GM12878 (cell line): ENCODE measurements at regions not wholly inside any gene's neighbourhood (a gene's known extent, or its start where the extent isn't known, plus 50 kb on each side); places are given as distances from the start of the nearest gene placed in this dataset.

Experiments
- ATAC-seq: fragments of 200-7000 bp; cut with Tn5 transposase; 3 replicates; pipeline ENCODE4 v1.9.1; 2020; ENCODE audit warnings: mild to moderate bottlenecking, moderate library complexity
- BruUV-seq: library from RNA; stranded (reverse); fragments of 400-500 nt; replicated peaks from 2 replicates; lab custom pipeline; 2021; lab: Mats Ljungman, UMichigan
- CTCF ChIA-PET: fragments of 300-600 bp; sonication (Branson Sonifier 250); formaldehyde crosslinking; extraction: SDS; loops from one replicate; lab custom pipeline; 2021; ENCODE audit warnings: inconsistent platforms; lab: Yijun Ruan, JAX
- POLR2A ChIA-PET: fragments of 350-600 bp; formaldehyde crosslinking; extraction: SDS; loops from one replicate; lab custom pipeline; 2021; ENCODE audit warnings: inconsistent platforms; lab: Charles Lee
- RAD21 ChIA-PET: fragments of 300-600 bp; sonication (Branson Sonifier 250); formaldehyde crosslinking; loops from one replicate; lab custom pipeline; 2023; ENCODE audit warnings: antibody characterized with exemption; ENCODE audit not compliant: unreplicated experiment; lab: Charles Lee
- SMC1A ChIA-PET: fragments of 300-600 bp; sonication (Branson Sonifier 250); formaldehyde crosslinking; loops from one replicate; lab custom pipeline; 2023; ENCODE audit not compliant: unreplicated experiment, uncharacterized antibody; lab: Charles Lee
- DNase-seq: peaks from one replicate; pipeline ENCODE4 v3.0.0-alpha.2; 2011; ENCODE audit warnings: low read depth, low spot score
- FAIRE-seq: peaks from 3 replicates; lab custom pipeline; 2011; peaks lifted over from hg19 to GRCh38; lab: Jason Lieb, UNC
- H2AFZ ChIP-seq: 2 replicates; pipeline ENCODE4 v1.6.0; 2011; ENCODE audit warnings: low read depth, low read length, control low read depth; ENCODE audit not compliant: control insufficient read depth
- H3K27ac ChIP-seq: 2 replicates; pipeline ENCODE4 v1.5.1; 2011; ENCODE audit warnings: control low read depth; ENCODE audit not compliant: control insufficient read depth, insufficient read depth
- H3K27me3 ChIP-seq, 2 experiments: replicated peaks in 1 of 2; 2 replicates each; pipeline versions ENCODE4 v1.6.0 to v1.6.1; 2011; ENCODE audit warnings: low read length in 1 of 2; ENCODE audit not compliant: control insufficient read depth in 2 of 2, insufficient read depth in 2 of 2
- H3K36me3 ChIP-seq, 2 experiments: 2 replicates each; pipeline ENCODE4 v1.5.1; 2011; ENCODE audit warnings: low read length in 1 of 2; ENCODE audit not compliant: control insufficient read depth in 2 of 2, insufficient read depth in 2 of 2
- H3K4me1 ChIP-seq: 2 replicates; pipeline ENCODE4 v1.6.1; 2011; ENCODE audit warnings: mild to moderate bottlenecking, low read length, moderate library complexity, mixed read lengths; ENCODE audit not compliant: control insufficient read depth, insufficient read depth
- H3K4me2 ChIP-seq: 2 replicates; pipeline ENCODE4 v1.6.0; 2011; ENCODE audit warnings: control low read depth; ENCODE audit not compliant: control insufficient read depth, insufficient read depth
- H3K4me3 ChIP-seq: fragments of 200-600 bp; sonication (generic); 2 replicates; pipeline ENCODE4 v1.5.1; 2016
- H3K79me2 ChIP-seq: 2 replicates; pipeline ENCODE4 v1.6.0; 2011; ENCODE audit warnings: low read length; ENCODE audit not compliant: control insufficient read depth, insufficient read depth
- H3K9ac ChIP-seq: 2 replicates; pipeline ENCODE4 v1.8.0; 2011; ENCODE audit warnings: low read length, control low read depth, mixed read lengths; ENCODE audit not compliant: control insufficient read depth, insufficient read depth
- H3K9me3 ChIP-seq: replicated peaks from 3 replicates; pipeline ENCODE4 v1.5.1; 2011; ENCODE audit warnings: mild to moderate bottlenecking, low read length; ENCODE audit not compliant: control insufficient read depth, insufficient read depth
- H4K20me1 ChIP-seq: 2 replicates; pipeline ENCODE4 v1.6.0; 2011; ENCODE audit not compliant: control insufficient read depth, insufficient read depth
- BRCA1 ChIP-seq: IDR thresholded peaks from 2 replicates; pipeline ENCODE4 v1.6.1; 2011; ENCODE audit warnings: low read depth, low read length, improper control_type of control experiment
- CHD4 ChIP-seq: fragments of 200-600 bp; sonication (generic); IDR thresholded peaks from 2 replicates; pipeline ENCODE4 v1.6.1; 2016; ENCODE audit warnings: mild to moderate bottlenecking
- GATAD2B ChIP-seq: fragments of 450-650 bp; conservative IDR thresholded peaks from 2 replicates; pipeline ENCODE4 v1.6.1; 2017; ENCODE audit warnings: low read depth, mild to moderate bottlenecking, moderate library complexity
- IKZF1 ChIP-seq: fragments of 450-650 bp; conservative IDR thresholded peaks from 2 replicates; pipeline ENCODE4 v1.6.1; 2017; ENCODE audit warnings: antibody characterized with exemption, mild to moderate bottlenecking
- MEF2A ChIP-seq: IDR thresholded peaks from 2 replicates; pipeline ENCODE4 v1.6.1; 2011; ENCODE audit warnings: low read depth, mild to moderate bottlenecking, low read length, moderate library complexity; ENCODE audit not compliant: insufficient read depth
- SMAD1 ChIP-seq: fragments of 450-650 bp; IDR thresholded peaks from 2 replicates; pipeline ENCODE4 v1.6.1; 2018; ENCODE audit warnings: mild to moderate bottlenecking, low read depth; ENCODE audit not compliant: partially characterized antibody
- WGBS: methylation state at CpG from one replicate; pipeline ENCODE4 v1.1.6; 2016; ENCODE audit warnings: low lambda C conversion rate; ENCODE audit not compliant: insufficient replicate concordance, insufficient coverage; ENCODE audit errors: missing lambda C conversion rate; 5-methylcytosine and 5-hydroxymethylcytosine counted together
- in situ Hi-C: fragments of 300-500 bp; cut with MboI; formaldehyde crosslinking; loops from 9 replicates; pipeline ENCODE4 v1.14.3; 2018; ENCODE audit warnings: mixed read lengths
- intact Hi-C: fragments of 100-400 bp; cut with micrococcal nuclease; formaldehyde crosslinking; loops from one replicate; pipeline ENCODE4 v1.14.2; 2022; ENCODE audit not compliant: unreplicated experiment
- TF ChIP-seq, protein P1 (sequence below): fragments of 450-650 bp; IDR thresholded peaks from 2 replicates; pipeline ENCODE4 v1.6.1; 2017; ENCODE audit warnings: mild to moderate bottlenecking, moderate library complexity
- TF ChIP-seq, protein P2 (sequence below): fragments of 450-650 bp; IDR thresholded peaks from 2 replicates; pipeline ENCODE4 v1.6.1; 2017; ENCODE audit warnings: mild to moderate bottlenecking, low read depth, inconsistent platforms; ENCODE audit not compliant: poor library complexity, severe bottlenecking
- TF ChIP-seq, protein P3 (sequence below): fragments of 450-650 bp; IDR thresholded peaks from 2 replicates; pipeline ENCODE4 v1.6.1; 2017; ENCODE audit warnings: borderline replicate concordance
- TF ChIP-seq, protein P4 (sequence below): IDR thresholded peaks from 2 replicates; pipeline ENCODE4 v1.6.1; 2012; ENCODE audit warnings: low read depth, low read length, improper control_type of control experiment
- TF ChIP-seq, protein P5 (sequence below): fragments of 450-650 bp; IDR thresholded peaks from 2 replicates; pipeline ENCODE4 v1.6.1; 2018; ENCODE audit warnings: mild to moderate bottlenecking, low read depth, moderate library complexity; ENCODE audit not compliant: partially characterized antibody

DNA sequence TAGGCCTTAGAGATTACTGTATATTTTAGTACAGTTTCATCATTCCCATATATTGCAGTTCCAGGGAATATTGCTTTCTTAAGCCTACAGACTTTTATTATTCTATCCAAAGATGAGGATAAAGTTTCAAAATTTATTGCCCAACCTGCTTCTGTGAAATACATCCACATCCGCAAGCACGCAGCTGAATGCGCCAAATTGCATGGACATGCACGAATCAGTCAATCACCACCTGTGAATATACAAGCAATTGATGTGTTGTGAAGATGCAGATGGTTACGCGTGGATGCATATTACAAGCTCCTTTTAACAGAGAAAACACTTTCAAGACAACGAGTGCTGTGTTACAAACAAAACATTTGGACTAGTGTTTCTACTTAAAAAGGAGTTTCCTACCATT is 577.8 kb upstream of the PLXNA2 start (continued):
- TF ChIP-seq, protein P1, sequence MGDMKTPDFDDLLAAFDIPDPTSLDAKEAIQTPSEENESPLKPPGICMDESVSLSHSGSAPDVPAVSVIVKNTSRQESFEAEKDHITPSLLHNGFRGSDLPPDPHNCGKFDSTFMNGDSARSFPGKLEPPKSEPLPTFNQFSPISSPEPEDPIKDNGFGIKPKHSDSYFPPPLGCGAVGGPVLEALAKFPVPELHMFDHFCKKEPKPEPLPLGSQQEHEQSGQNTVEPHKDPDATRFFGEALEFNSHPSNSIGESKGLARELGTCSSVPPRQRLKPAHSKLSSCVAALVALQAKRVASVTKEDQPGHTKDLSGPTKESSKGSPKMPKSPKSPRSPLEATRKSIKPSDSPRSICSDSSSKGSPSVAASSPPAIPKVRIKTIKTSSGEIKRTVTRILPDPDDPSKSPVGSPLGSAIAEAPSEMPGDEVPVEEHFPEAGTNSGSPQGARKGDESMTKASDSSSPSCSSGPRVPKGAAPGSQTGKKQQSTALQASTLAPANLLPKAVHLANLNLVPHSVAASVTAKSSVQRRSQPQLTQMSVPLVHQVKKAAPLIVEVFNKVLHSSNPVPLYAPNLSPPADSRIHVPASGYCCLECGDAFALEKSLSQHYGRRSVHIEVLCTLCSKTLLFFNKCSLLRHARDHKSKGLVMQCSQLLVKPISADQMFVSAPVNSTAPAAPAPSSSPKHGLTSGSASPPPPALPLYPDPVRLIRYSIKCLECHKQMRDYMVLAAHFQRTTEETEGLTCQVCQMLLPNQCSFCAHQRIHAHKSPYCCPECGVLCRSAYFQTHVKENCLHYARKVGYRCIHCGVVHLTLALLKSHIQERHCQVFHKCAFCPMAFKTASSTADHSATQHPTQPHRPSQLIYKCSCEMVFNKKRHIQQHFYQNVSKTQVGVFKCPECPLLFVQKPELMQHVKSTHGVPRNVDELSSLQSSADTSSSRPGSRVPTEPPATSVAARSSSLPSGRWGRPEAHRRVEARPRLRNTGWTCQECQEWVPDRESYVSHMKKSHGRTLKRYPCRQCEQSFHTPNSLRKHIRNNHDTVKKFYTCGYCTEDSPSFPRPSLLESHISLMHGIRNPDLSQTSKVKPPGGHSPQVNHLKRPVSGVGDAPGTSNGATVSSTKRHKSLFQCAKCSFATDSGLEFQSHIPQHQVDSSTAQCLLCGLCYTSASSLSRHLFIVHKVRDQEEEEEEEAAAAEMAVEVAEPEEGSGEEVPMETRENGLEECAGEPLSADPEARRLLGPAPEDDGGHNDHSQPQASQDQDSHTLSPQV, result no peak
- TF ChIP-seq, protein P2, sequence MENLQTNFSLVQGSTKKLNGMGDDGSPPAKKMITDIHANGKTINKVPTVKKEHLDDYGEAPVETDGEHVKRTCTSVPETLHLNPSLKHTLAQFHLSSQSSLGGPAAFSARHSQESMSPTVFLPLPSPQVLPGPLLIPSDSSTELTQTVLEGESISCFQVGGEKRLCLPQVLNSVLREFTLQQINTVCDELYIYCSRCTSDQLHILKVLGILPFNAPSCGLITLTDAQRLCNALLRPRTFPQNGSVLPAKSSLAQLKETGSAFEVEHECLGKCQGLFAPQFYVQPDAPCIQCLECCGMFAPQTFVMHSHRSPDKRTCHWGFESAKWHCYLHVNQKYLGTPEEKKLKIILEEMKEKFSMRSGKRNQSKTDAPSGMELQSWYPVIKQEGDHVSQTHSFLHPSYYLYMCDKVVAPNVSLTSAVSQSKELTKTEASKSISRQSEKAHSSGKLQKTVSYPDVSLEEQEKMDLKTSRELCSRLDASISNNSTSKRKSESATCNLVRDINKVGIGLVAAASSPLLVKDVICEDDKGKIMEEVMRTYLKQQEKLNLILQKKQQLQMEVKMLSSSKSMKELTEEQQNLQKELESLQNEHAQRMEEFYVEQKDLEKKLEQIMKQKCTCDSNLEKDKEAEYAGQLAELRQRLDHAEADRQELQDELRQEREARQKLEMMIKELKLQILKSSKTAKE, result no peak

DNA sequence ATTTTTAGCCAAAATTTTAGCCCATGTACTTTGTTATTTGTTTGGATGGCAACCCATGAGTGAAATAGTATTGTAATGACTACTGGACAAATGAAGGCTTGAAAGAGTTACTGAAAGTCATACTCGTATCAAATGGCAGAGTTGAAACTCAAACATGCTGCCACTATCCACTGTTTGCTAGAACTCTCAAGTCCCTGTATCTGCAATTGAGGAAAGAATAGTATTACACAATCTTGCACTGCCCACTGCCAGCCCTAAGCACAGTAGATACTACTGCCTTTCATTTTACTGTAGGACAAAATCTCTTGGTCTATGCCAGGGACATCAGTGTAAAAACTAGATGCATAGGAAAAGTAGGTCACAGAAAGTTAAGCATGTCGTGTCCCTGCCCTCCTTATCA is 581.1 kb upstream of the PLXNA2 start:
- ChIA-PET SMC1A (no interaction called here), RAD21 (no interaction called here), CTCF (no interaction called here), POLR2A (no interaction called here)
- intact Hi-C loops, result no loop called here
- Histone ChIP-seq H3K27me3 (no peaks in the 10 kb centered on the region; a peak in 2 of 4 replicates), H3K9ac (no peak overlapping the region), H3K79me2 (no peaks in the 10 kb centered on the region), H4K20me1 (no peaks in the 10 kb centered on the region), H3K36me3 (no peaks in the 10 kb centered on the region), H3K4me1 (no peaks in the 10 kb centered on the region), H3K4me2 (no peak overlapping the region), H3K4me3 (no peak overlapping the region), H3K9me3 (no peaks in the 10 kb centered on the region), H2AFZ (no peak overlapping the region), H3K27ac (no peak overlapping the region)
- DNase-seq, result no peak
- WGBS, result 18% methylated on average over 2 of the region's 2 CpGs
- no peak for FAIRE-seq
- no TSS peak for BruUV-seq
- in situ Hi-C loops, result no loop called here
- no peak for ATAC-seq
- TF ChIP-seq CHD4, result no peak
- TF ChIP-seq, protein P3, sequence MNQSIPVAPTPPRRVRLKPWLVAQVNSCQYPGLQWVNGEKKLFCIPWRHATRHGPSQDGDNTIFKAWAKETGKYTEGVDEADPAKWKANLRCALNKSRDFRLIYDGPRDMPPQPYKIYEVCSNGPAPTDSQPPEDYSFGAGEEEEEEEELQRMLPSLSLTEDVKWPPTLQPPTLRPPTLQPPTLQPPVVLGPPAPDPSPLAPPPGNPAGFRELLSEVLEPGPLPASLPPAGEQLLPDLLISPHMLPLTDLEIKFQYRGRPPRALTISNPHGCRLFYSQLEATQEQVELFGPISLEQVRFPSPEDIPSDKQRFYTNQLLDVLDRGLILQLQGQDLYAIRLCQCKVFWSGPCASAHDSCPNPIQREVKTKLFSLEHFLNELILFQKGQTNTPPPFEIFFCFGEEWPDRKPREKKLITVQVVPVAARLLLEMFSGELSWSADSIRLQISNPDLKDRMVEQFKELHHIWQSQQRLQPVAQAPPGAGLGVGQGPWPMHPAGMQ, result no peak
- no peak for TF ChIP-seq SMAD1
- no peak for TF ChIP-seq GATAD2B
- TF ChIP-seq, protein P4, sequence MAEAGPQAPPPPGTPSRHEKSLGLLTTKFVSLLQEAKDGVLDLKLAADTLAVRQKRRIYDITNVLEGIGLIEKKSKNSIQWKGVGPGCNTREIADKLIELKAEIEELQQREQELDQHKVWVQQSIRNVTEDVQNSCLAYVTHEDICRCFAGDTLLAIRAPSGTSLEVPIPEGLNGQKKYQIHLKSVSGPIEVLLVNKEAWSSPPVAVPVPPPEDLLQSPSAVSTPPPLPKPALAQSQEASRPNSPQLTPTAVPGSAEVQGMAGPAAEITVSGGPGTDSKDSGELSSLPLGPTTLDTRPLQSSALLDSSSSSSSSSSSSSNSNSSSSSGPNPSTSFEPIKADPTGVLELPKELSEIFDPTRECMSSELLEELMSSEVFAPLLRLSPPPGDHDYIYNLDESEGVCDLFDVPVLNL, result no peak
- no peak for TF ChIP-seq MEF2A
- TF ChIP-seq, protein P5, sequence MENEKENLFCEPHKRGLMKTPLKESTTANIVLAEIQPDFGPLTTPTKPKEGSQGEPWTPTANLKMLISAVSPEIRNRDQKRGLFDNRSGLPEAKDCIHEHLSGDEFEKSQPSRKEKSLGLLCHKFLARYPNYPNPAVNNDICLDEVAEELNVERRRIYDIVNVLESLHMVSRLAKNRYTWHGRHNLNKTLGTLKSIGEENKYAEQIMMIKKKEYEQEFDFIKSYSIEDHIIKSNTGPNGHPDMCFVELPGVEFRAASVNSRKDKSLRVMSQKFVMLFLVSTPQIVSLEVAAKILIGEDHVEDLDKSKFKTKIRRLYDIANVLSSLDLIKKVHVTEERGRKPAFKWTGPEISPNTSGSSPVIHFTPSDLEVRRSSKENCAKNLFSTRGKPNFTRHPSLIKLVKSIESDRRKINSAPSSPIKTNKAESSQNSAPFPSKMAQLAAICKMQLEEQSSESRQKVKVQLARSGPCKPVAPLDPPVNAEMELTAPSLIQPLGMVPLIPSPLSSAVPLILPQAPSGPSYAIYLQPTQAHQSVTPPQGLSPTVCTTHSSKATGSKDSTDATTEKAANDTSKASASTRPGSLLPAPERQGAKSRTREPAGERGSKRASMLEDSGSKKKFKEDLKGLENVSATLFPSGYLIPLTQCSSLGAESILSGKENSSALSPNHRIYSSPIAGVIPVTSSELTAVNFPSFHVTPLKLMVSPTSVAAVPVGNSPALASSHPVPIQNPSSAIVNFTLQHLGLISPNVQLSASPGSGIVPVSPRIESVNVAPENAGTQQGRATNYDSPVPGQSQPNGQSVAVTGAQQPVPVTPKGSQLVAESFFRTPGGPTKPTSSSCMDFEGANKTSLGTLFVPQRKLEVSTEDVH, result no peak
- TF ChIP-seq BRCA1, result no peak
- no peak for TF ChIP-seq IKZF1
